Endothelial cell of umbilical vein (primary cell): ENCODE measurements at regions not wholly inside any gene's neighbourhood (a gene's known extent, or its start where the extent isn't known, plus 50 kb on each side); places are given as distances from the start of the nearest gene placed in this dataset.

Experiments used
- EZH2 ChIP-seq: IDR thresholded peaks from 2 replicates; pipeline ENCODE4 v1.6.1; 2012; ENCODE audit warnings: borderline replicate concordance, low read depth, mild to moderate bottlenecking, moderate library complexity, low read length, inconsistent platforms; ENCODE audit not compliant: severe bottlenecking
- FOS ChIP-seq: IDR thresholded peaks from 2 replicates; pipeline ENCODE4 v1.6.1; 2011; ENCODE audit warnings: mild to moderate bottlenecking, low read length, moderate library complexity, borderline replicate concordance; ENCODE audit not compliant: insufficient read depth
- GATA2 ChIP-seq: IDR thresholded peaks from 2 replicates; pipeline ENCODE4 v1.7.0; 2011; ENCODE audit warnings: low read depth, mild to moderate bottlenecking, moderate library complexity, mixed read lengths, low read length; ENCODE audit not compliant: insufficient read length, insufficient read depth
- JUN ChIP-seq: IDR thresholded peaks from 2 replicates; pipeline ENCODE4 v1.6.1; 2011; ENCODE audit warnings: borderline replicate concordance, low read depth; ENCODE audit not compliant: insufficient read length, insufficient read depth
- POLR2A ChIP-seq: IDR thresholded peaks from 2 replicates; pipeline ENCODE4 v1.6.1; 2012; ENCODE audit warnings: low read depth, mild to moderate bottlenecking, control low read depth, low read length
- POLR2AphosphoS5 ChIP-seq: IDR thresholded peaks from 2 replicates; pipeline ENCODE4 v1.6.1; 2012; ENCODE audit warnings: low read depth, mild to moderate bottlenecking, control low read depth, low read length, moderate library complexity; ENCODE audit not compliant: insufficient read depth
- TF ChIP-seq, protein P1 (sequence below), 2 donors: IDR thresholded peaks; 1 replicate in 1 of 2; 2 replicates in 1 of 2; pipeline ENCODE4 v1.5.1; 2011; ENCODE audit warnings: low read length in 2 of 2, mild to moderate bottlenecking in 2 of 2, moderate library complexity in 2 of 2, control low read depth in 1 of 2, inconsistent platforms in 1 of 2, low read depth in 1 of 2; ENCODE audit not compliant: insufficient read depth in 1 of 2; ENCODE audit errors: extremely low read depth in 1 of 2
- TF ChIP-seq, protein P2 (sequence below): IDR thresholded peaks from 2 replicates; pipeline ENCODE4 v1.6.1; 2011; ENCODE audit not compliant: insufficient read depth, insufficient read length

DNA sequence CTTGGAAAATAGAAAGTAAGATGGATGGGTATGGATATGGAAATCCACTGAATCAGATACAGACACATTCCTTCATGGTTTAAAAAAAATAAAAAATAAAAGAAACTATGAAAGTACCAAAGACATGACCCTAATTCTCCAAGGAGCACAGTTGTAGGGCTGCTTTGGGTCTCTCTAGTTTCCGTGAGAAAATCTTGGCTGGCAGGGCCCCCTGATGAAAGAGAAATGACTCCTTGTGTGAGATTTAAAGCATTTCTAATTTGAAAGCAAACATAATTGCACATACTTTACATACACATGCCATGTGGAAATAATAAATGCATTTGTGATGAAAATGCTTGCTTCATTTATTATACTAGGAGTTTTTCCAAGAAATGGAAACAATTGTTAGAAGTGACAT, 593.9 kb upstream of the BTBD3 start:
- TF ChIP-seq EZH2 (no peak), JUN (no peak), POLR2AphosphoS5 (no peak), POLR2A (no peak), GATA2 (no peak), FOS (no peak)
- TF ChIP-seq, protein P1, sequence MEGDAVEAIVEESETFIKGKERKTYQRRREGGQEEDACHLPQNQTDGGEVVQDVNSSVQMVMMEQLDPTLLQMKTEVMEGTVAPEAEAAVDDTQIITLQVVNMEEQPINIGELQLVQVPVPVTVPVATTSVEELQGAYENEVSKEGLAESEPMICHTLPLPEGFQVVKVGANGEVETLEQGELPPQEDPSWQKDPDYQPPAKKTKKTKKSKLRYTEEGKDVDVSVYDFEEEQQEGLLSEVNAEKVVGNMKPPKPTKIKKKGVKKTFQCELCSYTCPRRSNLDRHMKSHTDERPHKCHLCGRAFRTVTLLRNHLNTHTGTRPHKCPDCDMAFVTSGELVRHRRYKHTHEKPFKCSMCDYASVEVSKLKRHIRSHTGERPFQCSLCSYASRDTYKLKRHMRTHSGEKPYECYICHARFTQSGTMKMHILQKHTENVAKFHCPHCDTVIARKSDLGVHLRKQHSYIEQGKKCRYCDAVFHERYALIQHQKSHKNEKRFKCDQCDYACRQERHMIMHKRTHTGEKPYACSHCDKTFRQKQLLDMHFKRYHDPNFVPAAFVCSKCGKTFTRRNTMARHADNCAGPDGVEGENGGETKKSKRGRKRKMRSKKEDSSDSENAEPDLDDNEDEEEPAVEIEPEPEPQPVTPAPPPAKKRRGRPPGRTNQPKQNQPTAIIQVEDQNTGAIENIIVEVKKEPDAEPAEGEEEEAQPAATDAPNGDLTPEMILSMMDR (IDR thresholded peaks at IDR 0.05; ENCODE audit: extremely low read depth in 1 of 2, insufficient read depth in 1 of 2, low read depth in 1 of 2, low read length in 2 of 2): no peak
- TF ChIP-seq, protein P2, sequence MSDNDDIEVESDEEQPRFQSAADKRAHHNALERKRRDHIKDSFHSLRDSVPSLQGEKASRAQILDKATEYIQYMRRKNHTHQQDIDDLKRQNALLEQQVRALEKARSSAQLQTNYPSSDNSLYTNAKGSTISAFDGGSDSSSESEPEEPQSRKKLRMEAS: no peak
